Adrenal gland (tissue), 5 donors: ENCODE measurements at regions not wholly inside any gene's neighbourhood (a gene's known extent, or its start where the extent isn't known, plus 50 kb on each side); places are given as distances from the start of the nearest gene placed in this dataset.

Source experiments
- POLR2A ChIP-seq, 2 donors: fragments of 450-650 bp; IDR thresholded peaks; one replicate each; pipeline ENCODE4 v1.6.1; 2017; ENCODE audit warnings: antibody characterized with exemption in 2 of 2, mild to moderate bottlenecking in 2 of 2, moderate library complexity in 1 of 2
- TF ChIP-seq, protein P1 (sequence below), 6 experiments: fragments of 450-650 bp in 4 of 6; fragments of 200-600 bp in 2 of 6; sonication (generic) in 1 of 6; IDR thresholded peaks; 1 replicate in 5 of 6; 2 replicates in 1 of 6; pipeline versions ENCODE4 v1.5.1 to v1.8.0; 2016 to 2021; ENCODE audit warnings: antibody characterized with exemption in 6 of 6, mild to moderate bottlenecking in 2 of 6, moderate library complexity in 1 of 6
- donor health status: DM: no; HTN: no; CAD: no.

GRCh38 chr4:178611062-178611461 lies 1168.8 kb upstream of the AGA start:
- TF ChIP-seq POLR2A (IDR thresholded peaks at IDR 0.05) = no peak
- TF ChIP-seq, protein P1, sequence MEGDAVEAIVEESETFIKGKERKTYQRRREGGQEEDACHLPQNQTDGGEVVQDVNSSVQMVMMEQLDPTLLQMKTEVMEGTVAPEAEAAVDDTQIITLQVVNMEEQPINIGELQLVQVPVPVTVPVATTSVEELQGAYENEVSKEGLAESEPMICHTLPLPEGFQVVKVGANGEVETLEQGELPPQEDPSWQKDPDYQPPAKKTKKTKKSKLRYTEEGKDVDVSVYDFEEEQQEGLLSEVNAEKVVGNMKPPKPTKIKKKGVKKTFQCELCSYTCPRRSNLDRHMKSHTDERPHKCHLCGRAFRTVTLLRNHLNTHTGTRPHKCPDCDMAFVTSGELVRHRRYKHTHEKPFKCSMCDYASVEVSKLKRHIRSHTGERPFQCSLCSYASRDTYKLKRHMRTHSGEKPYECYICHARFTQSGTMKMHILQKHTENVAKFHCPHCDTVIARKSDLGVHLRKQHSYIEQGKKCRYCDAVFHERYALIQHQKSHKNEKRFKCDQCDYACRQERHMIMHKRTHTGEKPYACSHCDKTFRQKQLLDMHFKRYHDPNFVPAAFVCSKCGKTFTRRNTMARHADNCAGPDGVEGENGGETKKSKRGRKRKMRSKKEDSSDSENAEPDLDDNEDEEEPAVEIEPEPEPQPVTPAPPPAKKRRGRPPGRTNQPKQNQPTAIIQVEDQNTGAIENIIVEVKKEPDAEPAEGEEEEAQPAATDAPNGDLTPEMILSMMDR (IDR thresholded peaks at IDR 0.05) = no peak
